Bronchial epithelial cell (primary cell): ENCODE measurements at regions not wholly inside any gene's neighbourhood (a gene's known extent, or its start where the extent isn't known, plus 50 kb on each side); places are given as distances from the start of the nearest gene placed in this dataset.

ENCODE experiments used
- DNase-seq: peaks from one replicate; pipeline ENCODE4 v3.0.0-alpha.2; 2010; ENCODE audit warnings: low read depth
- FAIRE-seq: peaks from 2 replicates; lab custom pipeline; 2011; peaks lifted over from hg19 to GRCh38; lab: Jason Lieb, UNC
- H3K27me3 ChIP-seq: 2 replicates; pipeline ENCODE4 v1.5.1; 2011; ENCODE audit warnings: low read length; ENCODE audit not compliant: control insufficient read depth, insufficient read depth
- H3K36me3 ChIP-seq: 2 replicates; pipeline ENCODE4 v1.5.1; 2011; ENCODE audit warnings: low read length; ENCODE audit not compliant: control insufficient read depth, insufficient read depth
- H3K4me3 ChIP-seq: 2 replicates; pipeline ENCODE4 v1.5.1; 2011; ENCODE audit warnings: mild to moderate bottlenecking, low read depth, low read length, control low read depth
- CTCF ChIP-seq: IDR thresholded peaks from 2 replicates; pipeline ENCODE4 v1.5.1; 2011; ENCODE audit warnings: mild to moderate bottlenecking, moderate library complexity, low read length, control low read depth, inconsistent platforms; ENCODE audit not compliant: insufficient read depth, severe bottlenecking

DNA sequence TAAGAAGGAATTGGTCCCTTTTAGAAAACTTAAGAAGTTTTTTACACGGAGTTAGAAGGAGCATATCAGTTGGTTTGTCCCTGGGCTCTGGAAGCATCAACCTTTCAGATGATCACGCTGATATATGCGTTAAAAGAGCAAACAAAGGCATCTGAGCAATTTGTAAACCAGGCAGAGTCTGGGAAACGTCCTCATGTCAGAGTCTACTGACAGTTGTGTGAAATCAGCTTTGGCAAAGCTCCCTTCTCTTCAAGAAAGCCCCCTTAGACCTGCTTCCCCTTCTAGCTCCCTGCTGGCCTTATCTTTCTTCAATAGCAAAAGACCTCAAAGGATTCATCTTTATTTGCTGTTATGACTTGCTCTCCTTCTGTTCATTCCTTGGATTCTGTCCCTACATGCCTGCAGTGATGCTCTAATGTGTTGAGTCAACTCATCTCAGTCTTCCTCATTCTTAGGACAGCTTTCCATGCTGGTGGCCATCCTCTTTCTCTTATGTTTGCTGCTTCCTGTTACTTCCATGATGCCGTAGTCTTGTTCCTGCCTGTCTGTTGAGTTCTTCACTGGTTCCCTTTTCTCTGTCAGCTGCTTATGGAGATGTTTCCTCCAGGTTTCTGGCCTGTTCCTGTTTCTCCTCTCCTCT is 106.5 kb upstream of the BMPER start:
- H3K27me3 ChIP-seq, result no peaks in the 10 kb centered on the region
- TF ChIP-seq CTCF, result no peak
- no peaks in the 10 kb centered on the region for H3K36me3 ChIP-seq
- DNase-seq (peak; percentile 97), FAIRE-seq (peak; percentile 62)
- no peak overlapping the region for H3K4me3 ChIP-seq

DNA sequence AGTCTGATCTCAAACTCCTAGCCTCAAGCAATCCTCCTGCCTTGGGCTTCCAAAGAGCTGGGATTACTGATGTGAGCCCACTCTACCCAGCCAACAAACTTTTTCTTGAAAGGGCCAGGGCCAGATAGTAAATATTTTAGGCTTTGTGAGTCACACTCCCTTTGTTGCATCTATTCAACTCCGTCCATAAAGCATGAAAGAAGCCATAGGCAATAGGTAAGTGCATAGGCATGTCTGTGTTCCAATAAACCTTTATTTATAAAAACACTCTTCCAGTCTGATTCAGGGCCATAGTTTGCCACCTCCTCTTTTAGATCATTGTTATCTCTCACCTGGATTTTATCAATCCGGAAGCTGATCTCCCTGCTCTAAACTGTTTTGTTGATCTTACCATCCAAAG is 105.6 kb upstream of the BMPER start:
- no peaks in the 10 kb centered on the region for H3K36me3 ChIP-seq
- H3K4me3 ChIP-seq, result no peak overlapping the region
- no peaks in the 10 kb centered on the region for H3K27me3 ChIP-seq
- FAIRE-seq (no peak), DNase-seq (peak; percentile 49)
- no peak for TF ChIP-seq CTCF

- DNase-seq (no peak), FAIRE-seq (no peak)
- Histone ChIP-seq H3K4me3 (no peak overlapping the region), H3K36me3 (no peaks in the 10 kb centered on the region), H3K27me3 (no peaks in the 10 kb centered on the region)
- no peak for TF ChIP-seq CTCF
Measured at GRCh38 chr7:33802600-33802999, 102.7 kb upstream of the BMPER start.

GRCh38 chr7:33804140-33804660 is 101.1 kb upstream of the BMPER start:
- DNase-seq (no peak), FAIRE-seq (no peak)
- H3K27me3 ChIP-seq, result no peaks in the 10 kb centered on the region
- no peak for TF ChIP-seq CTCF
- H3K4me3 ChIP-seq, result no peak overlapping the region
- no peaks in the 10 kb centered on the region for H3K36me3 ChIP-seq

- FAIRE-seq (no peak), DNase-seq (peak; percentile 82)
- Histone ChIP-seq H3K36me3 (no peaks in the 10 kb centered on the region), H3K4me3 (no peak overlapping the region), H3K27me3 (no peaks in the 10 kb centered on the region)
- no peak for TF ChIP-seq CTCF
Measured at GRCh38 chr7:33805630-33806233, 99.6 kb upstream of the BMPER start.
